ENCODE measurements at regions not wholly inside any gene's neighbourhood (a gene's known extent, or its start where the extent isn't known, plus 50 kb on each side); places are given as distances from the start of the nearest gene placed in this dataset.

GRCh38 chr9:21660976-21661375 is 141.5 kb upstream of the MTAP start:
- Histone ChIP-seq H3K4me1 (ENCODE audit: insufficient read depth, poor library complexity, severe bottlenecking) (no peaks in the 10 kb centered on the region), H3K9me3 (ENCODE audit: severe bottlenecking) (no peaks in the 10 kb centered on the region), H3K4me3 (ENCODE audit: severe bottlenecking) (no peak overlapping the region), H3K36me3 (ENCODE audit: low read depth) (no peaks in the 10 kb centered on the region), H3K27ac (ENCODE audit: poor library complexity, severe bottlenecking) (no peak overlapping the region), H3K27me3 (ENCODE audit: insufficient read depth, poor library complexity, severe bottlenecking) (no peaks in the 10 kb centered on the region)
- ATAC-seq (ENCODE audit: low read depth) (no peak), DNase-seq (ENCODE audit: low spot score) (no peak)
- TF ChIP-seq, protein P1, sequence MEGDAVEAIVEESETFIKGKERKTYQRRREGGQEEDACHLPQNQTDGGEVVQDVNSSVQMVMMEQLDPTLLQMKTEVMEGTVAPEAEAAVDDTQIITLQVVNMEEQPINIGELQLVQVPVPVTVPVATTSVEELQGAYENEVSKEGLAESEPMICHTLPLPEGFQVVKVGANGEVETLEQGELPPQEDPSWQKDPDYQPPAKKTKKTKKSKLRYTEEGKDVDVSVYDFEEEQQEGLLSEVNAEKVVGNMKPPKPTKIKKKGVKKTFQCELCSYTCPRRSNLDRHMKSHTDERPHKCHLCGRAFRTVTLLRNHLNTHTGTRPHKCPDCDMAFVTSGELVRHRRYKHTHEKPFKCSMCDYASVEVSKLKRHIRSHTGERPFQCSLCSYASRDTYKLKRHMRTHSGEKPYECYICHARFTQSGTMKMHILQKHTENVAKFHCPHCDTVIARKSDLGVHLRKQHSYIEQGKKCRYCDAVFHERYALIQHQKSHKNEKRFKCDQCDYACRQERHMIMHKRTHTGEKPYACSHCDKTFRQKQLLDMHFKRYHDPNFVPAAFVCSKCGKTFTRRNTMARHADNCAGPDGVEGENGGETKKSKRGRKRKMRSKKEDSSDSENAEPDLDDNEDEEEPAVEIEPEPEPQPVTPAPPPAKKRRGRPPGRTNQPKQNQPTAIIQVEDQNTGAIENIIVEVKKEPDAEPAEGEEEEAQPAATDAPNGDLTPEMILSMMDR (IDR thresholded peaks at IDR 0.05; ENCODE audit: poor library complexity, severe bottlenecking): no peak

GRCh38 chr9:21661626-21662025 is 140.8 kb upstream of the MTAP start:
- Histone ChIP-seq H3K4me1 (ENCODE audit: insufficient read depth, poor library complexity, severe bottlenecking) (no peaks in the 10 kb centered on the region), H3K27ac (ENCODE audit: poor library complexity, severe bottlenecking) (no peak overlapping the region), H3K4me3 (ENCODE audit: severe bottlenecking) (no peak overlapping the region), H3K9me3 (ENCODE audit: severe bottlenecking) (no peaks in the 10 kb centered on the region), H3K36me3 (ENCODE audit: low read depth) (no peaks in the 10 kb centered on the region), H3K27me3 (ENCODE audit: insufficient read depth, poor library complexity, severe bottlenecking) (no peaks in the 10 kb centered on the region)
- DNase-seq (ENCODE audit: low spot score) (no peak), ATAC-seq (ENCODE audit: low read depth) (no peak)
- TF ChIP-seq, protein P1 (IDR thresholded peaks at IDR 0.05; ENCODE audit: poor library complexity, severe bottlenecking): no peak

GRCh38 chr9:21668516-21668915 is 133.9 kb upstream of the MTAP start:
- DNase-seq (ENCODE audit: low spot score) (no peak), ATAC-seq (ENCODE audit: low read depth) (no peak)
- H3K4me1 ChIP-seq (ENCODE audit: insufficient read depth, poor library complexity, severe bottlenecking): peaks cover 11% of the 10 kb centered on the region
- no peak overlapping the region for H3K27ac ChIP-seq (ENCODE audit: poor library complexity, severe bottlenecking)
- no peak overlapping the region for H3K4me3 ChIP-seq (ENCODE audit: severe bottlenecking)
- TF ChIP-seq, protein P1 (IDR thresholded peaks at IDR 0.05; ENCODE audit: poor library complexity, severe bottlenecking): no peak
- H3K27me3 ChIP-seq (ENCODE audit: insufficient read depth, poor library complexity, severe bottlenecking): no peaks in the 10 kb centered on the region
- no peaks in the 10 kb centered on the region for H3K36me3 ChIP-seq (ENCODE audit: low read depth)
- no peaks in the 10 kb centered on the region for H3K9me3 ChIP-seq (ENCODE audit: severe bottlenecking)

GRCh38 chr9:21669701-21670100 is 132.7 kb upstream of the MTAP start:
- no peak for DNase-seq (ENCODE audit: low spot score)
- TF ChIP-seq, protein P1 (IDR thresholded peaks at IDR 0.05; ENCODE audit: poor library complexity, severe bottlenecking): no peak
- no peak overlapping the region for H3K27ac ChIP-seq (ENCODE audit: poor library complexity, severe bottlenecking)
- H3K4me1 ChIP-seq (ENCODE audit: insufficient read depth, poor library complexity, severe bottlenecking): peaks cover 15% of the 10 kb centered on the region
- H3K4me3 ChIP-seq (ENCODE audit: severe bottlenecking): no peak overlapping the region
- no peaks in the 10 kb centered on the region for H3K36me3 ChIP-seq (ENCODE audit: low read depth)
- no peak for ATAC-seq (ENCODE audit: low read depth)
- no peaks in the 10 kb centered on the region for H3K27me3 ChIP-seq (ENCODE audit: insufficient read depth, poor library complexity, severe bottlenecking)
- no peaks in the 10 kb centered on the region for H3K9me3 ChIP-seq (ENCODE audit: severe bottlenecking)

DNA sequence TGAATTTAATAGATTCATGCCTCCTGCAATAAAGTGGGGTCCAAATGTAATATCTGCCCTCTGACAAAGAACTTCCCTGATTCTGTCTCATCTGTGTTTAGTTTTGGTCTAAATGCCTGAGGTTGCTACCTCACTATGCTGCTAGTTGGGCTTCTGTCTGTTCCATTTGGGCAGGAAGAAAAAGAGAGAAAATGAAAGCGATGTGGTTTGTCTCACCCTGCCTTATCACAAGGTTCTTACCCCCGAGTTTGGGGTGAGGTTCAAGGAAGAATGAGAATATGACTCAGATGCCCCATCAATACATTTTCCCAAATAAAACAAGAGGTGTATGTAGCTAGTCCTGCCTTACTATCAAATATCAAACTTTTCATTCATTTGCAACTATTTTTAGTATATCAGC is 132.1 kb upstream of the MTAP start:
- no peak for ATAC-seq (ENCODE audit: low read depth)
- Histone ChIP-seq H3K27me3 (ENCODE audit: insufficient read depth, poor library complexity, severe bottlenecking) (no peaks in the 10 kb centered on the region), H3K9me3 (ENCODE audit: severe bottlenecking) (no peaks in the 10 kb centered on the region), H3K4me3 (ENCODE audit: severe bottlenecking) (no peak overlapping the region), H3K36me3 (ENCODE audit: low read depth) (no peaks in the 10 kb centered on the region), H3K27ac (ENCODE audit: poor library complexity, severe bottlenecking) (no peak overlapping the region), H3K4me1 (ENCODE audit: insufficient read depth, poor library complexity, severe bottlenecking) (peaks cover 22% of the 10 kb centered on the region)
- TF ChIP-seq, protein P1 (IDR thresholded peaks at IDR 0.05; ENCODE audit: poor library complexity, severe bottlenecking): no peak
- no peak for DNase-seq (ENCODE audit: low spot score)
